GM19239 (cell line): ENCODE measurements at regions not wholly inside any gene's neighbourhood (a gene's known extent, or its start where the extent isn't known, plus 50 kb on each side); places are given as distances from the start of the nearest gene placed in this dataset.
"Not testable (repeated sequence)": the region's sequence is repeated elsewhere in the genome, so short reads cannot be mapped to it uniquely, and the experiment has no call there.

ENCODE experiments used
- DNase-seq: peaks from one replicate; pipeline ENCODE4 v3.0.0; 2011; ENCODE audit warnings: low spot score; ENCODE audit not compliant: insufficient read length
- FAIRE-seq: peaks from 2 replicates; lab custom pipeline; 2011; peaks lifted over from hg19 to GRCh38; lab: Jason Lieb, UNC

GRCh38 chr10:53361281-53361680 lies 588.7 kb upstream of the MBL2 start:
- DNase-seq (no peak), FAIRE-seq (no peak)

DNA sequence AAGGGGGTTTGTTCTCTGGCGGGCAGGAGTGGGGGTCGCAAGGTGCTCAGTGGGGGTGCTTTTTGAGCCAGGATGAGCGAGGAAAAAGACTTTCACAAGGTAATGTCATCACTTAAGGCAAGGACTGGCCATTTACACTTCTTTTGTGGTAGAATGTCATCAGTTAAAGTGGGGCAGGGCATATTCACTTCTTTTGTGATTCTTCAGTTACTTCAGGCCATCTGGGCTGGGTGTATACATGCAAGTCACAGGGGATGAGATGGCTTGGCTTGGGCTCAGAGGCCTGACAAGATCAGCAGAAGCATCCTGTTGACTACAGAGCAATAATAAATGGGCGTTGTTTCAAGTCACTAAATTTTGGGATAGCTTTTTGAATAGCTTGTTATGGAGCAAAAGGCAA lies 586.4 kb upstream of the MBL2 start:
- not testable (repeated sequence) for FAIRE-seq, DNase-seq

- no peak for FAIRE-seq
Measured at GRCh38 chr10:53358536-53358935, 586.0 kb upstream of the MBL2 start.

DNA sequence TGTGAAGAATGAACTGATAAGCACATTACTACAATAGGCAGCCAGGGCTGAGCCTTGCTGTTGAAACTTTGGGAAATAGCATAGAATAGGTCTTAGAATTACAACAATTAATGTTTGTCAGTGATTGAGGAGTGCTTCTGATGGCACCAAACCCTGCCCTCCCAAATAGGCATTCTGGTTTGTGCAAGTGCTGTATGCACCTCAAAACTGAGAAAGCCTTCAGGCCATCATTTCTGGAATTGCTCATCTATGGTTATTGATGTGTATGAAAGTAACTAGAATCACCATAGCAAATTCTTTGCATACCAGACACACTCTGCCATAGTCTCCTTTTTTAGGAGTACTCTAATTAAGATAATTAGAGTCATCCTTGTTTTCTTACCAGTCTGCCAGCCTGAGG lies 585.0 kb upstream of the MBL2 start:
- no peak for FAIRE-seq

More at GRCh38 chr10:53358536-53358935, 586.0 kb upstream of the MBL2 start:
- DNase-seq, result no peak

DNA sequence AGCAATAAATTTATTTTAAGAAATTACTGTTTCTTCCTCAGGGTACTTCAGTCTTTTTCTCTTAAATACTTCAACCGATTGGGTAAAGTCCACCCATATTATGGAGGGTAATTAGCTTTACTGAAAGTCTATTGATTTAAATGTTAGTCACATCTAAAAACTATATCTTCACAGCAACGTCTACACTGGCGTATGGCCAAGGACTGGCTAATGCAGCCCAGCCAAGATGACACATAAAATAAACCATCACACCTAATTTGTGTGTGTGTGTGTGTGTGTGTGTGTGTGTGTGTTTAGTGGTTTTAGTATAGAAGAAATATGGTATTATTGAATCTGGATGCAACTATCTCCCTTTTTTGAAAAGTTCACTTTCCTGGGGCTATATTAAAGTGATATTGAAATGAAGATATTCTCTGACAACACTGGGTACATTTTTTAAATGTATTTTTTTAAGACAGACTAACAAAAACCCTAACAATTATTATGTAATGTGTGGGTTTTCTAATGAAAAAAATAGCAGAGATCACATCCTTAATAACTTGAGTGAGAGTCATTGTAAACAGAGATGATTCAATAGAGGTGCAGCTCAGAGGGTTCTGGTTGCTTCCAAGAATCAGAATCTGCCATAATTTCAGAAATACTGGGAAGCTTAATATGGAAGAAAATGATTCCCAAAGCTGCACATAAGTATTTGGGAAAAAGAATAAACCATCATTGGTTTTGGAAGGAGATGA lies 584.2 kb upstream of the MBL2 start:
- FAIRE-seq (no peak), DNase-seq (no peak)

More for the DNA sequence above, 585.0 kb upstream of the MBL2 start:
- no peak for DNase-seq

- DNase-seq, FAIRE-seq: not testable (repeated sequence)
Measured at GRCh38 chr10:53342531-53342930, 569.9 kb upstream of the MBL2 start.

DNA sequence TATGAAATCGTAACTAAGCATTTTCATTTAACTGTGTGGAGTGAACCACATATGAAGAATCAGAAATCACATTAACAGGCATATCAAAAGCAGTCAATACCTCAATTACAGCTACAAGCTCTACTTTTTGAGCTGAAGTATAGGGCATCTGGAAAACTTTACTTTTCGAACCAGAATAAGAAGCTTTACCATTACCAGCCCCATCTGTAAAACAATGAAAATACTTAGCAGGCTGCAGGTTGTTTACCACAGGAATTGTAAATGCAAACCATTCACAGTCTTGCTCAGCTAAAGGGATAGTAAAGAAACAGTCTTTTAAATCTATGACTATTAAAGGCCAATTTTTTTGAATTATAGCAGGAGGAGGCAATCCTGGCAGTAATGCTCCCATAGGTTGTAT lies 565.6 kb upstream of the MBL2 start:
- not testable (repeated sequence) for DNase-seq

DNA sequence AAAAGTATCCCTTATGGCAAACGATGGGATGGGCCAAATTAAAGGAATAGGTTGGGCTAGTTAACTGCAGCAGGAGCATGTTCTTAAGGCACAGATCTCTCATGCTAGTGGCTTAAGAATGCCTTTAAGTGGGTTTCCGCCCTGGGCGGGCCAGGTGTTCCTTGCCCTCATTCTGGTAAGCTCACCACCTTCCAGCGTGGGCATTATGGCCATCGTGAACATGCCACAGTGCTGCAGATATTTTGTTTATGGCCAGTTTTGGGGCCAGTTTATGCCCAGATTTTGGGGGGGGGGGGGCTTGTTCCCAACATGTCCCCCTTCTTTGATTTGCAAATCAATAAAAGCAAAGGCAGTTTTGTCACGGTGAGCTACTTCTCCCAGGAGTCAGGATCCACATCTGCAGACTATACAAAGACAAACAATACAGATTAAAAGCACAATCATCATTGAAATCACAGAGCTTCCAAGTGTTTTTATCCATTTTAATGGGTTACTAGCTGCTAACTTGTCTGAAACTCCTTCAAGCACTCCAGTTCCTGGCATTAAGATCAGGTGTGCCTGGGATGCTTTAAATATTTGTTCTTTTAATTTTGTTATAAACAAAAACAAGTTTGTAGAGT lies 563.3 kb upstream of the MBL2 start:
- not testable (repeated sequence) for FAIRE-seq, DNase-seq

More for the DNA sequence above, 565.6 kb upstream of the MBL2 start:
- not testable (repeated sequence) for FAIRE-seq

DNA sequence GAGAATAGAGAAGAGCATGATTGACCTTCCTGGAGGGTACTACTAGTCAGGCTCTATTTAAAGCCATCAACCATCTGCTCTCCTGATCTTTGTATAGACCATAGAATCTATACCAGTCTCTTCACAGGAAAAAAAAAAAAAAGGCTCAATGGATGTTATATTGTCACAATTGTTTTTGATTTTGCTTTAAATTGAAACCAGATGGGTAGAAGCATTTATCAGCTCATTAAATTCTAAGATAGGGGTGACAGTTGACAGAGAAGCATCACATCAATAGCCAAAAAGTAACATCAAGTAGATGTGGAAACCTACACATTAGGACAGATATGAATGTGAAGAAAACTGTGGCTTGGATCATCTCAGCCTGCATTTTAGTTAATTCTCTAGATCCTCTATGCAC lies 558.9 kb upstream of the MBL2 start:
- FAIRE-seq (no peak), DNase-seq (no peak)

- DNase-seq, result not testable (repeated sequence)
- FAIRE-seq, result peak; percentile 80
Measured at GRCh38 chr10:53326401-53327305, 554.1 kb upstream of the MBL2 start.

DNA sequence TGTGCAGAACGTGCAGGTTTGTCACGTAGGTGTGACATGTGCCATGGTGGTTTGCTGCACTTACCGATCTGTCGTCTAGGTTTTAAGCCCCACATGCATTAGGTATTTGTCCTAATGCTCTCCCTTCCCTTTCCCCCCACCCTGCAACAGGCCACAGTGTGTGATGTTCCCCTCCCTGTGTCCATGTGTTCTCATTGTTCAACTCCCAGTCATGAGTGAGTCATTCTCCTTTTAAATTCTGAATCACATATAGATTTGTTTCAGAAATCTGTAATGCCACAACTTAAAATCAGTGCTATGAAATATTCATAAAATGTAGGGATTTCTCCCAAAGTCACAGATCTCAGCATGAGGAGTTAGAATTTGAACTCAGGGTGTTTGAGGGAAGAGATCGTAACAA lies 552.5 kb upstream of the MBL2 start:
- FAIRE-seq, result no peak

GRCh38 chr10:53315709-53316108 lies 543.1 kb upstream of the MBL2 start:
- FAIRE-seq, result no peak
- DNase-seq, result no peak

More for the DNA sequence above, 552.5 kb upstream of the MBL2 start:
- DNase-seq, result no peak

GRCh38 chr10:53314876-53315275 lies 542.3 kb upstream of the MBL2 start:
- DNase-seq, result no peak
- FAIRE-seq, result no peak

GRCh38 chr10:53298443-53298842 lies 525.9 kb upstream of the MBL2 start:
- FAIRE-seq (no peak), DNase-seq (no peak)

- DNase-seq (no peak), FAIRE-seq (no peak)
Measured at GRCh38 chr10:53284615-53285182, 512.1 kb upstream of the MBL2 start.

GRCh38 chr10:53276797-53277196 lies 504.2 kb upstream of the MBL2 start:
- no peak for DNase-seq
- no peak for FAIRE-seq

GRCh38 chr10:53269482-53269881 lies 496.9 kb upstream of the MBL2 start:
- no peak for DNase-seq
- no peak for FAIRE-seq

DNA sequence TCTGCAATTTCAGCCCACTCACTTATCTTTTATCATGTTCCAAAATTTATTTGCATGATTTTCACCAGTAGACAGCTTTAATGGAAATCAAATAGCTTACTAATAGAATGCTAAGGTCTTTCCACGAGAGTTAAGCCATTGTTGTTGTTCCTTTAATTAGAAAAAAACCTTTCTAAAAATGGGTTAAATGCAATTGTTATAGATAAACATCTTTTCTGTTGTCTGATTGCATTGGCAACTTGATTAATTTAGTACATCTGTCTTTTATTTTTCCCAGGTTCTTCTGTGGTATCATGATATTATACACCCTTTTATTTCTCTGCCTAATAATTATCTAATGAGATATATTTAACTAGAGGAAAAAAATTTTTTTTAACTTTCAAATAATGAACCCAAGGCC lies 487.6 kb upstream of the MBL2 start:
- FAIRE-seq (no peak), DNase-seq (no peak)

- DNase-seq (no peak), FAIRE-seq (no peak)
Measured at GRCh38 chr10:53256623-53257022, 484.0 kb upstream of the MBL2 start.

- DNase-seq (no peak), FAIRE-seq (no peak)
Measured at GRCh38 chr10:53255661-53256205, 483.1 kb upstream of the MBL2 start.
